Coronary artery (tissue), 2 donors: ENCODE measurements at regions not wholly inside any gene's neighbourhood (a gene's known extent, or its start where the extent isn't known, plus 50 kb on each side); places are given as distances from the start of the nearest gene placed in this dataset.

Source experiments
- DNase-seq: peaks from one replicate; pipeline ENCODE4 v3.0.0-alpha.2; 2017; ENCODE audit warnings: low spot score
- H3K27ac ChIP-seq, 2 donors: fragments of 200-600 bp; sonication (generic); one replicate each; pipeline ENCODE4 v1.5.1; 2016 to 2019
- H3K4me3 ChIP-seq: fragments of 200-600 bp; sonication (generic); 2 replicates; pipeline ENCODE4 v1.5.1; 2016; ENCODE audit warnings: mild to moderate bottlenecking, moderate library complexity
- CTCF ChIP-seq: fragments of 200-600 bp; sonication (generic); IDR thresholded peaks from one replicate; pipeline ENCODE4 v1.5.1; 2019; ENCODE audit warnings: antibody characterized with exemption

GRCh38 chr2:6657855-6658254 is 207.9 kb downstream of the CMPK2 start:
- Histone ChIP-seq H3K27ac (no peak overlapping the region), H3K4me3 (no peak overlapping the region)
- TF ChIP-seq CTCF: no peak
- DNase-seq: no peak

DNA sequence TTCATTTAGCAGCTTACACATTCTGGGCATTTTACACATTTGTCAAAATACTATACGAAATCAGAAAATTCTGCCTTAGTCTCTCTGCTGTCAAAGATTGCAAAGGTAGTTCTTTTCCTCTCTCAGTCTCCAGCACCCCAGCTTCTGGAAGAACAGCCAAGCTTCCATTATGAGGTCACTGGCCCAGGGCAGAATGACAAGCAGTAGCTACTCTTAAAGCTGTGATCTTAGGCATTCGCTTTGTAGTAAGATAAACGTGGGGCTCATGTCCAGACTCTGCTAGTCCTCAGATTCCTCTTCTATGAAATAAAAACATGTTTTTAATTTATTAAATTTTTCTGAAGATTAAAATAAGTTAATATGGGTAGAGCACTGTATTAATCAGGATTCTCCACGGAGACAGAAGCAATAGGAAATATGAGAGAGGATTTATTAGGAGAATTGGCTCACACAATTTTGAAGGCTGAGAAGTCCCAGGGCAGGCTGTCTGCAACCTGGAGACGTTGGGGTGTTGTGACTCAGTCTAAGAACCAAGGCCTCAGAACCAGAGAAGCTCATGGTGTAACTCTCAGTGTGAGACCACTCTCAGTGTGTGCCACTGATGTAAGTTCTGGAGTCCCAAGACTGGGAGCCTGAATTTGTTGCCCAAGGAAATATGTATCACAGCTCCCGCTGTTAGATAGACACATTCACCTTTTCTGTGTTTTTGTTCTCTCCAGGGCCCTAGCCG is 201.2 kb downstream of the CMPK2 start:
- no peak for DNase-seq
- Histone ChIP-seq H3K27ac (no peak overlapping the region), H3K4me3 (no peak overlapping the region)
- no peak for TF ChIP-seq CTCF

DNA sequence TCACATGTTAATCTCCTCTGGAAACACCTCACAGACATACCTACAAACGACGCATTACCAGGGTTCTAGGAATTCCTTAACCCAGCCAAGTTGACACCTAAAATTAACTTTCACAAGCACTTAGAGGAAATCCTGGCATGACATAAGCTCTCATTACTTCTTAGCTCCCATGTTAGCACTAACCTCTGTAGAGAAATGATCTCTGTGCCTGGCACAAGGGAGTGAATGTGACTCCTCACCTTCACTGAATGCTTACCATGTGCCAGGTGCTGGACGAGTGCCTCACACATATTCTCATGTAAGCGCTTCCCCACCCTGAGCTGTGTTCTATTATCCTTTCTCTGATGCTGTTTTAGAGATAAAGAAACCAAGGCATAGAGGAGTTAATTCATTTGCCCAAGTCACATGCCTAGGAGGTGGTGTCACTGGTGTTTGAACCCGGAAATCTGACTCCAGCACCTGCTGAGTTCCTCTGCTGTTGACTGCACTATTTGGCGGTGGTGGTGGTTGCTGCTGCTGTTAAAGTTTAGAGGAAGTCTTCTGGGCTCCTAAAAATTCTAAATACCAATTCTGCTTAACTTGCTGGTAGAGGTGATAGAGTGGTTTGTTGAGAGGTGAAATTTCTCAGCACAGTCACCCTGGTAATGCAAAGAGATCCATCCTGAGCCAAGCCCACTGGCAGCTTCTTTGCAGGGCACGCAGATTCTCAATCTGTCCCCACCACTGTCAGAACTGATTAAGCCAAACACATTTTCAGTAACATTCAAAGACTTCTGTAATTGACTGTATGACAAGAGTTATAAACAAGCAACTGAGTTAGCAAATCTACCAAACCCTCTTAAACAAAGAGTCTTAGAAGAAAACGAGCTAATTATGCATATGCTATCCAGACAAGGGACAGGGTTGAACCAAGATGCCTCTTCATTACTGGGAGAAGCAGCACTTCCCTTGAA is 200.3 kb downstream of the CMPK2 start:
- no peak overlapping the region for H3K4me3 ChIP-seq
- no peak for TF ChIP-seq CTCF
- no peak overlapping the region for H3K27ac ChIP-seq
- no peak for DNase-seq

DNA sequence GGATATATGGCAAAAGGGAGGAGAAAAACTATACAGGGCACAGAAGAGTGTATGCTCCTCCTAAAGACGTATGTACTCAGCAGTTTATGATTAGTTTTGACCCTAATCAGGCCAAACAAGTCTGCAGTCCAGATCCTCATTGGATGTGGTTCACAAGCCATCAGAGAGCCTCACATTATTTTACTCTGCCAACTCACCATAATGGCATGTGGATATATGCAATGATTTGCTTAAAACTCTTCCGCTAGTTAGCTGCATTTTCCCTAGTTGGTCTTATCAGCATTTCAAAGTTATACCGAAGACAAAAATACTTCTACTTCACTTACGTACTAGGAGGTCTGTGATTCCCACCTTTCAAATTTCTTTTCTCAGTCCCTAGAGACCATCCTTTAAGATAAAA is 198.4 kb downstream of the CMPK2 start:
- Histone ChIP-seq H3K4me3 (no peak overlapping the region), H3K27ac (no peak overlapping the region)
- no peak for DNase-seq
- no peak for TF ChIP-seq CTCF

- Histone ChIP-seq H3K27ac (no peak overlapping the region), H3K4me3 (no peak overlapping the region)
- no peak for TF ChIP-seq CTCF
- no peak for DNase-seq
Observed at GRCh38 chr2:6671913-6672312, 193.8 kb downstream of the CMPK2 start.

GRCh38 chr2:6674381-6674780 is 191.3 kb downstream of the CMPK2 start:
- DNase-seq: no peak
- H3K27ac ChIP-seq: no peak overlapping the region
- H3K4me3 ChIP-seq: no peak overlapping the region
- no peak for TF ChIP-seq CTCF

DNA sequence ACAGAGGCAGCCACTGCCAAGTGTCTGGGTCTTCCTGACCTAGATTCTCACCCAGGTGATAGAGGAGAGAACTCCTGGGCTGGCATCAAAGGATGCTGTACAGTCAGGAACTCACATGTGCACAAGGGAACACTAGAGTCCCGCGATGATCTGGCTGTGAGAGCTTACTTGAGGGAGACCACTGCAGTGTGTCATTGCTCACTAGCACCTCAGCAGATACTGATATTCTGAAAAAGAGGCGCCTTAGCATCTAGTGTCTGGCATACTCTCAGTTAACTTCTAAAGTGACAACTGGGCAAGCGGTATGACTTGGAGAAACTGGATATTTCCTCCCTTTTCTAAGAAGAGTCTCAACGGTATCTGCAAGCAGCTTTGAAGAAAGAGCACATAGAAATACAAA is 189.9 kb downstream of the CMPK2 start:
- no peak for DNase-seq
- H3K27ac ChIP-seq: no peak overlapping the region
- no peak for TF ChIP-seq CTCF
- no peak overlapping the region for H3K4me3 ChIP-seq
